HEK293T (cell line): ENCODE measurements at regions not wholly inside any gene's neighbourhood (a gene's known extent, or its start where the extent isn't known, plus 50 kb on each side); places are given as distances from the start of the nearest gene placed in this dataset.
"Not testable (repeated sequence)": the region's sequence is repeated elsewhere in the genome, so short reads cannot be mapped to it uniquely, and the experiment has no call there.

Experiments
- CTCF ChIA-PET: fragments of 350-600 bp; formaldehyde crosslinking; extraction: SDS; loops from one replicate; lab custom pipeline; 2021; ENCODE audit warnings: antibody characterized with exemption, inconsistent platforms; lab: Yijun Ruan, JAX
- POLR2A ChIA-PET: fragments of 350-600 bp; formaldehyde crosslinking; extraction: SDS; loops from one replicate; lab custom pipeline; 2020; ENCODE audit warnings: antibody characterized with exemption, inconsistent platforms; lab: Yijun Ruan, JAX
- DNase-seq: peaks from one replicate; pipeline ENCODE4 v3.0.0; 2012; ENCODE audit warnings: mixed read lengths; ENCODE audit errors: extremely low spot score
- ARNT ChIP-seq: fragments of 450-650 bp; IDR thresholded peaks from 2 replicates; pipeline ENCODE4 v1.6.1; 2017; ENCODE audit warnings: mild to moderate bottlenecking
- BHLHE40 ChIP-seq: fragments of 450-650 bp; IDR thresholded peaks from 2 replicates; pipeline ENCODE4 v1.6.1; 2016; ENCODE audit warnings: mild to moderate bottlenecking, moderate library complexity, borderline replicate concordance
- CTBP1 ChIP-seq: fragments of 450-650 bp; IDR thresholded peaks from 2 replicates; pipeline ENCODE4 v1.6.1; 2016; ENCODE audit warnings: borderline replicate concordance
- ELF4 ChIP-seq: fragments of 450-650 bp; IDR thresholded peaks from 2 replicates; pipeline ENCODE4 v1.6.1; 2017; ENCODE audit warnings: antibody characterized with exemption
- FOXA1 ChIP-seq: fragments of 450-650 bp; IDR thresholded peaks from 2 replicates; pipeline ENCODE4 v1.6.1; 2016; ENCODE audit warnings: mild to moderate bottlenecking
- FOXK2 ChIP-seq: fragments of 450-650 bp; IDR thresholded peaks from 2 replicates; pipeline ENCODE4 v1.6.1; 2016; ENCODE audit warnings: mild to moderate bottlenecking
- FOXM1 ChIP-seq: fragments of 450-650 bp; IDR thresholded peaks from 2 replicates; pipeline ENCODE4 v1.6.1; 2017; ENCODE audit warnings: mild to moderate bottlenecking, borderline replicate concordance
- HDGF ChIP-seq: fragments of 450-650 bp; IDR thresholded peaks from 2 replicates; pipeline ENCODE4 v1.6.1; 2017; ENCODE audit warnings: antibody characterized with exemption, borderline replicate concordance
- L3MBTL2 ChIP-seq: fragments of 450-650 bp; conservative IDR thresholded peaks from 2 replicates; pipeline ENCODE4 v1.6.1; 2016; ENCODE audit warnings: mild to moderate bottlenecking
- LEF1 ChIP-seq: fragments of 450-650 bp; IDR thresholded peaks from 2 replicates; pipeline ENCODE4 v1.6.1; 2017; ENCODE audit warnings: mild to moderate bottlenecking, borderline replicate concordance
- NFRKB ChIP-seq: fragments of 450-650 bp; IDR thresholded peaks from 2 replicates; pipeline ENCODE4 v1.6.1; 2016; ENCODE audit warnings: mild to moderate bottlenecking, moderate library complexity
- SP1 ChIP-seq: fragments of 450-650 bp; IDR thresholded peaks from 2 replicates; pipeline ENCODE4 v1.6.1; 2017
- SUZ12 ChIP-seq: fragments of 450-650 bp; IDR thresholded peaks from 2 replicates; pipeline ENCODE4 v1.6.1; 2016; ENCODE audit warnings: mild to moderate bottlenecking
- TARDBP ChIP-seq: fragments of 450-650 bp; IDR thresholded peaks from 2 replicates; pipeline ENCODE4 v1.6.1; 2016
- ZNF384 ChIP-seq: fragments of 450-650 bp; IDR thresholded peaks from 2 replicates; pipeline ENCODE4 v1.6.1; 2016
- TF ChIP-seq, protein P1 (sequence below): fragments of 450-650 bp; IDR thresholded peaks from 2 replicates; pipeline ENCODE4 v1.6.1; 2016

DNA sequence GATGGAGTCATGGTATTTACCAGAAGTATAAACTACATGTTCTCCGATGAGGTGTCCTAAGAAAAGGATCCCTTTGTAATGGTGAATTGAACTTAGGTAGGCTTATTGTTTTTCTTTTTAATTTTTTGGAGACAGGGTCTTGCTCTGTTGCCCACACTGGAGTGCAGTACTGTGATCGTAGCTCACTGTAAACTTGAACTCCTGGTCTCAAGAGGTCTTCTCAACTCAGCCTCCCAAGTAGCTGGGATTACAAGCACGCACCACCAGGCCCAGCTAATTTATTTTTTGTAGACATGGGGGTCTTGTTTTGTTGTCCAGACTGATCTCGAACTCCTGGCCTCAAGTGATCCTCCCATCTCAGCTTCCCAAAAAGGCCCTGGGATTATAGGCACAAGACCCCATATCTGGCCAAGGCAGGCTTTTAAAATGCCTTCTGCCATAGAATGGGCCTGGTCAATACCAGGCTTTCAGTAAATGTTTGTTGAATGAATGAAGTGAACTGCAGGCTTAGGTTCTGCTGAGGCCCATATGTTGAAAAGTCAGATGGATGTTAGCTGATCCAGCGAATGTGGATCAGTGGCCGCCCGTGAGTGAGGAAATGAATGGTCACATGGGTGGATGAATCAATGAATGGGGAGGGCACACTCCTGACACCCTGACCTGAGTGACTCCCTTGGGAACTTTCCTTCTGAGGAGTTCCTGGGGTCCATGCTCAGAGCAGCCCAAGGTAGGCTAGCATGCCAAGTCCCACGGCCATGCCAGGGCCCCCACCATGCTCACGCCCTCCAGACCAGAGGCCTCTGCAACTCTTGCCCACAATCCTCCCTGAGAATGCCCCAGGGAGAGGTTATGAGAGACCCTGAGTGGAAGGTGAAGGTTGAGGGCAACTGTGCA is 118.0 kb upstream of the MYCN start:
- POLR2A ChIA-PET, result no interaction called here
- TF ChIP-seq FOXA1, result no peak
- TF ChIP-seq TARDBP, result no peak
- no peak for TF ChIP-seq L3MBTL2
- TF ChIP-seq FOXK2, result no peak
- no peak for TF ChIP-seq ARNT
- TF ChIP-seq LEF1, result no peak
- no peak for TF ChIP-seq HDGF
- TF ChIP-seq SUZ12, result no peak
- TF ChIP-seq, protein P1, sequence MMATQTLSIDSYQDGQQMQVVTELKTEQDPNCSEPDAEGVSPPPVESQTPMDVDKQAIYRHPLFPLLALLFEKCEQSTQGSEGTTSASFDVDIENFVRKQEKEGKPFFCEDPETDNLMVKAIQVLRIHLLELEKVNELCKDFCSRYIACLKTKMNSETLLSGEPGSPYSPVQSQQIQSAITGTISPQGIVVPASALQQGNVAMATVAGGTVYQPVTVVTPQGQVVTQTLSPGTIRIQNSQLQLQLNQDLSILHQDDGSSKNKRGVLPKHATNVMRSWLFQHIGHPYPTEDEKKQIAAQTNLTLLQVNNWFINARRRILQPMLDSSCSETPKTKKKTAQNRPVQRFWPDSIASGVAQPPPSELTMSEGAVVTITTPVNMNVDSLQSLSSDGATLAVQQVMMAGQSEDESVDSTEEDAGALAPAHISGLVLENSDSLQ, result no peak
- TF ChIP-seq BHLHE40, result no peak
- no peak for TF ChIP-seq NFRKB
- TF ChIP-seq CTBP1, result no peak
- TF ChIP-seq ZNF384, result no peak
- no peak for DNase-seq
- CTCF ChIA-PET, result no interaction called here

DNA sequence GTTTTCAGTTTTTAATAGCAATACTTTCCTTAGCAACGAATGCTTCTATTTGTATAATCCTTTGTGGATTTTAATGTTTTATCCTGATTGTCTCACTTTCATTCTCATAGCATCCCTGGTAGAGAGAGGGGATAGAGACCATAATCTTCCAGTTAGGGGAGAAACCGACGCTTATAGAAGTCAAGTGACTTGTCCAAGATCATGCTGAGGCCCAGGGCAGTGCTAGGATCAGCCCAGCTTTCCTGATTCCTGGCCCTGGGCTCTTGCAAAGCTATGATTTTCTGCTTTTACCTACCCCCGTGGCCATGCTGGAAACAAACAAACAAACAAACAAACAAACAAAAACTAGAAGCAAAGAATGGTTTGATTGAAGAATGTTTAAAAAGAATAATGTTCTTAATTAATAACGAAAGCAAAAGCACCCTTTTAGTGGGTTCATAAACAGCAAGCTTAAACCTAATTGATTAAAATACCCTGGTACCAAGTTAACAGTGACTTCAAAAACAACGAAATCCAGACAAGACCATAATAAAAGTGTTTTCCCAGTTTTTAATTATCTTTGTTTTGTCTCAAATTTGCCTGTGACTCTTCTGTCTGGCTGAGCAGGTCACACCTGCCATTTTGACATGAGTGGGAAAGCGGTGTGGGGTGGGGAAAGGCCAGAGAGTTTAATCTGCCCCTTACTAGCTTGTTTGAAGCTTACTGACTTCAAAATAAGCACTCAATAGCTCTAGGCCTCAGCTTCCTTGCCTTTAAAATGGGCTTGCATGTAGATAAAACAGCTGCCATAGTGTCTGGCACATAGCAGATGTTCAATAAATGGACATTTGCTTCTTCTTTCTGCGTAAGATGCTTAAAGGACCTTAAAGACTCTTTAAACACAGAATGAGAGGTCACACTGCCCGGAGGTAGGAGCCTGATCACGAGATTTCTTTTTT is 116.6 kb upstream of the MYCN start:
- no peak for TF ChIP-seq SP1
- TF ChIP-seq, protein P1, result no peak
- DNase-seq, result no peak
- POLR2A ChIA-PET, result no interaction called here
- CTCF ChIA-PET, result no interaction called here

DNA sequence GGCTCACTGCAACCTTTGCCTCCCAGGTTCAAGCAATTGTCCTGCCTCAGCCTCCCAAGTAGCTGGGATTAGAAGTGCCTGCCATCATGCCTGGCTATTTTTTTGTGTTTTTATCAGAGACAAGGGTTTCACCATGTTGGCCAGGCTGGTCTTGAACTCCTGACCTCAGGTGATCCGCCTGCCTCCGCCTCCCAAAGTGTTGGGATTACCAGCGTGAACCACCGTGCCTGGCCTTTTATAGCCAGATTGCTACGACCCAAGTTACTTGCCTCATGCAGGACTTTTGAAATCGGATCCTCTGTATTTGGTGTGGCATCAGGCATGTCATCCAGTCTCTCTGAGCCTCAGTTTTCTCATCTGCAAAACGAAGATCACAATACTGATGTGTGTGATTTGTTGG is 115.9 kb upstream of the MYCN start:
- CTCF ChIA-PET, DNase-seq, POLR2A ChIA-PET: not testable (repeated sequence)

DNA sequence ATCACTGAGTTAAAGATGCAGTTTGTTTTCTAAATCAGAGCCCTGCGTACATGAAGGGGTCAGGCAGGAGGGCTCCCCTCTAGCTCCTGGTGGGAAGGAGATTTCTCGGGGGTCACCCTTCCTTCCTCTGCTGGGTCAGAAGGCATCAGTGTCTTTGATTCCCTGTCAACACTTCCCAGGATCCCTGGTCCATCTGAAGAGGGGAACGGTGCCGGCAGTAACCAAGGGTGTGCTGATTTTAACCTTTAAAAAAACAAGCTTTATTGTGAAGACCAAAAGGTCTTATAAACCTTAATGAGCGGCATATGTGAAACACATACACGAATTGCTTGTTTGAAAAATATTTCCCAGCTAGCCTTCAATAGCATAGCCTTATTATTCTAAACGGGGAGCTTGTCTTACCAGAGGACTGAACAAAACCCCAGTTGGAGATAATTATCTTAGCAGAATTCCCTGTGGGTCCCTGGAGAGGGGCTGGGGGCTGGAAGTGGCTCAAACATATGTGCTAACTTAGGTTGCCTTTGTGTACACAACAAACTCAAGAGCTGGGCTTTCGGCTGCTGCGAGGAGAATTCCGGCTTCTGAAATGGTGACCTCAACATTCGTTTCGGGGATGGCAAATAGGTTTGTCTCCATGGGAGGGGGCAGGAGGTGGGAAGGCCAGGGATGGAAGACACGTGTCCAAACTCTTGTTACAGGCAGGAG is 114.9 kb upstream of the MYCN start:
- TF ChIP-seq LEF1 (no peak), NFRKB (no peak), ELF4 (no peak), CTBP1 (no peak), ZNF384 (no peak), HDGF (no peak), L3MBTL2 (no peak), FOXM1 (no peak), SP1 (no peak), TARDBP (no peak), ARNT (no peak), FOXK2 (no peak), FOXA1 (no peak), BHLHE40 (no peak), SUZ12 (no peak)
- TF ChIP-seq, protein P1, result no peak
- ChIA-PET CTCF (interaction anchor here (0.7 kb wide), 1 partner anchor 24 kb away, joined by 3 read pairs; no protein-coding TSS in a partner anchor), POLR2A (no interaction called here)
- DNase-seq, result no peak

DNA sequence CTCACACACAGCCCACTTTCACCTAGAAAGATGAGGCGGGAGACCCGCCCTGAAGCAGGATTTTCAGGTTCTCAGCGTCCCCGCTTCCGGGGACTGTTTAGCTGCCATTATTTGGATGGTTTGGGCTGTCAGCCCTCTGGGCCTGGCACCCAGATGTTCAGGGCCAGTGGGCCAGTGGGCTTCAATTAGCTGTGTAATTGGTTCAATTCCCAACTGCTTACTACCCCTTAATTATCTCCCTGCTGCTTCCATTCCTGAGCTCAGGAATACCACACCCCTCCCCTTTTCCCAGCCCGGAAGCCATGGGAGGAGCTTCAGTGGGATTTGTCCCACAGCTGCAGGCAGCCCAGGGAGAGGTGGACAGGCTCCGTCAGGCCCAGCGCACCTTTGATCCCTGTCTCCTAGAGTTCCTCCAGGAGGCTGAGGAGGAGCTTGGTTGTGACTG is 114.1 kb upstream of the MYCN start:
- TF ChIP-seq SUZ12 (no peak), CTBP1 (no peak), ELF4 (no peak)
- no peak for DNase-seq
- CTCF ChIA-PET, result interaction anchor here (0.5 kb wide), 1 partner anchor 113 kb away, joined by 3 read pairs; no protein-coding TSS in a partner anchor
- POLR2A ChIA-PET, result no interaction called here

DNA sequence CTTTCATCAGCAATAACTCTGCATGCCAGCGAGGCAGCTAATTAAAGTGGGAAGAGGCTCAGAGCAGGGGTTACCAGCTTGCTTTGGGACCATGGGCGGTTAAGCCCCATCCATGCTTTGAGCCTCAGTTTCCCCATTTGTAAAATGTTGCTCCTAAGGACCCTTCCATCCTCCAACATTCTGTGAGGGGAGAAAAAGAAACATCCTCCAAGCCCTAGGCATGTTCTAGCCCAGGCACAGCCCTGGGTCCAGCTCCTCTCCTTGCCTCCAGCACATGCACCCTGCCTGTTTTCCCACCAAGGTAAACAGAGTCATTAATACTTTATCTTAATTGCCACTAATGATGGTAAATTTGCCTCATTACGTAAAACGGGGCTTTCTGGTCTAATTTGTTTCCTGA is 113.3 kb upstream of the MYCN start:
- POLR2A ChIA-PET, result no interaction called here
- TF ChIP-seq TARDBP (no peak), FOXA1 (no peak), NFRKB (no peak), SUZ12 (no peak), ARNT (no peak), HDGF (no peak), FOXK2 (no peak), ELF4 (no peak), BHLHE40 (no peak), SP1 (no peak), L3MBTL2 (no peak), CTBP1 (no peak)
- TF ChIP-seq, protein P1, result no peak
- no peak for DNase-seq
- CTCF ChIA-PET, result no interaction called here
